GM23248 (cell line): ENCODE measurements at regions not wholly inside any gene's neighbourhood (a gene's known extent, or its start where the extent isn't known, plus 50 kb on each side); places are given as distances from the start of the nearest gene placed in this dataset.
A peak's percentile ranks its signal among the peaks of the same experiment; 100 is the strongest.

Experiments
- DNase-seq: peaks from one replicate; pipeline ENCODE4 v3.0.0-alpha.2; 2015
- H2AFZ ChIP-seq: fragments of 200-600 bp; sonication (generic); 2 replicates; pipeline ENCODE4 v1.6.1; 2016; ENCODE audit warnings: antibody characterized with exemption
- H3F3A ChIP-seq: fragments of 200-600 bp; sonication (generic); 2 replicates; pipeline ENCODE4 v1.6.1; 2016; ENCODE audit warnings: mild to moderate bottlenecking, antibody characterized with exemption, mixed run types; ENCODE audit not compliant: insufficient read depth
- H3K27ac ChIP-seq: fragments of 200-600 bp; sonication (generic); 2 replicates; pipeline ENCODE4 v1.5.1; 2016; ENCODE audit warnings: mild to moderate bottlenecking
- H3K27me3 ChIP-seq: fragments of 200-600 bp; sonication (generic); replicated peaks from 2 replicates; pipeline ENCODE4 v1.6.1; 2016; ENCODE audit warnings: mild to moderate bottlenecking; ENCODE audit not compliant: insufficient read depth
- H3K36me3 ChIP-seq: fragments of 200-600 bp; sonication (generic); 2 replicates; pipeline ENCODE4 v1.6.1; 2016; ENCODE audit warnings: low read depth, mild to moderate bottlenecking
- H3K4me1 ChIP-seq: fragments of 200-600 bp; sonication (generic); 2 replicates; pipeline ENCODE4 v1.6.1; 2016; ENCODE audit warnings: mild to moderate bottlenecking; ENCODE audit not compliant: insufficient read depth
- H3K4me2 ChIP-seq: fragments of 200-600 bp; sonication (generic); one replicate; pipeline ENCODE4 v1.6.1; 2016; ENCODE audit warnings: mild to moderate bottlenecking; ENCODE audit not compliant: unreplicated experiment
- H3K4me3 ChIP-seq: fragments of 200-600 bp; sonication (generic); 2 replicates; pipeline ENCODE4 v1.5.1; 2016; ENCODE audit warnings: mild to moderate bottlenecking
- H3K79me2 ChIP-seq: fragments of 200-600 bp; sonication (generic); 2 replicates; pipeline ENCODE4 v1.6.1; 2016; ENCODE audit warnings: mild to moderate bottlenecking; ENCODE audit not compliant: insufficient read depth
- H3K9ac ChIP-seq: fragments of 200-600 bp; sonication (generic); 2 replicates; pipeline ENCODE4 v1.6.1; 2016; ENCODE audit warnings: mild to moderate bottlenecking
- H3K9me2 ChIP-seq: fragments of 200-600 bp; sonication (generic); 2 replicates; pipeline ENCODE4 v1.6.1; 2016; ENCODE audit warnings: mixed run types, mild to moderate bottlenecking, moderate library complexity; ENCODE audit not compliant: insufficient read depth
- H3K9me3 ChIP-seq: fragments of 200-600 bp; sonication (generic); one replicate; pipeline ENCODE4 v1.6.1; 2017; ENCODE audit warnings: low read depth
- H4K20me1 ChIP-seq: fragments of 200-600 bp; sonication (generic); 2 replicates; pipeline ENCODE4 v1.6.0; 2016; ENCODE audit not compliant: insufficient read depth
- EZH2 ChIP-seq: fragments of 200-600 bp; sonication (generic); IDR thresholded peaks from 2 replicates; pipeline ENCODE4 v1.6.1; 2018; ENCODE audit warnings: antibody characterized with exemption, mild to moderate bottlenecking; ENCODE audit not compliant: insufficient read depth, poor library complexity, severe bottlenecking
- EZH2phosphoT487 ChIP-seq: fragments of 200-600 bp; sonication (generic); IDR thresholded peaks from 2 replicates; pipeline ENCODE4 v1.6.1; 2018; ENCODE audit warnings: antibody characterized with exemption, moderate library complexity, mild to moderate bottlenecking, low read depth; ENCODE audit not compliant: insufficient read depth
- WGBS, 2 experiments: methylation state at CpG; one replicate each; pipeline ENCODE4 v1.1.6; 2015 to 2017; ENCODE audit warnings: low lambda C conversion rate in 2 of 2, low coverage in 1 of 2; ENCODE audit errors: missing lambda C conversion rate in 2 of 2; 5-methylcytosine and 5-hydroxymethylcytosine counted together
- in situ Hi-C: fragments of 300-500 bp; cut with MboI; formaldehyde crosslinking; loops from 2 replicates; pipeline ENCODE4 v1.15.0; 2020

DNA sequence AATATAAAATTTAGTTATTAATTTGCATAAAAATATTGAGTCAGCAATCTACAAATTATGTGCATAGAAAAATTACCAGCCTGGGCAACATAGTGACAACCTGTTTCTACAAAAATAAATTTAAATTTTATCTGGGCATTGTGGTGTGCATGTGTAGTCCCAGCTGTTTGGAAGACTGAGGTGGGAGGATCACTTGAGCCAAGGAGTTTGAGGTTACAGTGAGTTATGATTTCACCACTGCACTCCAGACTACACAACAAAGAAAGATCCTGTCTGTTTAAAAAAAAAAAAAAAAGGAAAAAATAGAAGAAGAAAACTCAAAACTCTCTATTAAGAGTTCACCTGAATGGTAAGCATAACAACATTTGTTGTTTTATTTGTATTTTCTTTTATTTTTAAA, 1048.4 kb upstream of the CDH2 start:
- Histone ChIP-seq H3F3A (no peaks in the 10 kb centered on the region), H3K79me2 (no peaks in the 10 kb centered on the region), H3K9me3 (no peaks in the 10 kb centered on the region), H3K36me3 (no peaks in the 10 kb centered on the region), H4K20me1 (no peaks in the 10 kb centered on the region), H3K4me3 (no peak overlapping the region), H3K27me3 (no peaks in the 10 kb centered on the region), H3K9me2 (no peaks in the 10 kb centered on the region; the same call in 1 of the 2 replicates), H3K4me2 (no peak overlapping the region), H3K9ac (no peak overlapping the region), H3K27ac (no peak overlapping the region), H2AFZ (no peak overlapping the region), H3K4me1 (no peaks in the 10 kb centered on the region; the same call in 1 of the 2 replicates)
- TF ChIP-seq EZH2 = no peak
- TF ChIP-seq EZH2phosphoT487 = no peak
- in situ Hi-C loops = no loop called here
- peak; percentile 11 for DNase-seq

DNA sequence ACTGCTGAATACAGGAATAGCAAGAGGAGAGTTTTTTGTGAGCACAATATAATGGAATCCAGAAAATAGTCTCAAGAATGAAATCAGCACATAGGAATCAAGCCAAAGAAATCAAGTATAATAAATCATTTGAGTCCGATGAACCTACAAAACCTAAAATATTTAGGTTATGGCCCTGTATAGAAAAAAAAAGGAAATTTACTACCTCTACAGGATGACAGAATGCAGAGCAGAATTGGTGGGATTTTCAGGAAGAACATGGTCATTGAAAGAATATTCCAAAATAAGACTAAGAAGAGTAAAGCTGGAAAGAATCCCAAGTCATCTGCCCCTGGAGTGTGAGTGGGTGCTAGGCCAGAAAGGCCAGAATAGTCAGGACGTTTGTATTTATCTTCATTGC, 1041.2 kb upstream of the CDH2 start:
- Histone ChIP-seq H3F3A (peaks cover 9% of the 10 kb centered on the region; the same call in 1 of the 2 replicates), H3K4me1 (peaks cover 16% of the 10 kb centered on the region), H3K9me2 (no peaks in the 10 kb centered on the region), H4K20me1 (no peaks in the 10 kb centered on the region), H2AFZ (peak overlapping the region; percentile 64), H3K27ac (peak overlapping the region; percentile 3; the same call in 1 of the 2 replicates), H3K27me3 (no peaks in the 10 kb centered on the region), H3K4me2 (peak overlapping the region; percentile 5), H3K79me2 (no peaks in the 10 kb centered on the region), H3K4me3 (no peak overlapping the region), H3K9ac (no peak overlapping the region), H3K36me3 (no peaks in the 10 kb centered on the region), H3K9me3 (no peaks in the 10 kb centered on the region)
- peak; percentile 28 for DNase-seq
- no peak for TF ChIP-seq EZH2
- no peak for TF ChIP-seq EZH2phosphoT487
- in situ Hi-C loops = no loop called here
- 8% methylated on average over 2 of the region's 2 CpGs for WGBS, 2 experiments

DNA sequence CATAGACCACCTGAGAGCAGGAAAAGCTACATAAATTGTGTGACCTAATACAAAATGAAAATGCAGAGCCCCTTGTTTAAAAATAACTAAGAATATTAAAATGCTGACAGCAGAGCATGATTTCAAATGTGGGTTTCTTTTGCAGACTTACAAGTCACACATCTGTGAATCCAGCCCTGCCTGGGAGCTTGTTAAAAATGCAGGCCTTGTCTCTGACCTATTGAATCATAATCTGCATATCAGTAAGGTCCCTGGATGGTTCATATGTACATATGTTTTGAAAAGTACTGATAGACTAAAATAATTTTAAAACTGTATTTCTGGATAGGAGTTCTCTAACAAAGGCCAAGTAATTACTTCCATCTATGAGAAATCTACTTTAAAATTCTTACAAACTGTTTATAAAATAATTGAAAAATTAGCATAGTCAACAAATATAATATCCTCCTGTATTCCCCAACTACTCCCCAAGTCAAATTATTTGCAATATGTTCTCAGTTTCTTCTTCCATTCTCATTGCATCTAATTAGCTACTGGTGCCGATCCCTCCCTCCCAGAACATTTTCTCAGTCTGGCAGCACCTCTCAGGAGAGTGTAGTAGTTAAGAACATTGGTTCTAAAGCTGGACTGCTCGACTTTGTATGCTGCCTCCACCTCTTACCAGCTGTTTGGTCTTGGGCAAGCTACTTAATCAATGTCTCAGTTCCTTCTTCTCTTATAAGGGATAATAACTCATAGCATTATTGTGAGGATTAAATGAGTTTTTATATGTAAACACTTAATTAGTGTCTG, 1040.4 kb upstream of the CDH2 start:
- H3K27ac ChIP-seq = no peak overlapping the region
- no peaks in the 10 kb centered on the region for H3K79me2 ChIP-seq
- TF ChIP-seq EZH2phosphoT487 (no peak), EZH2 (no peak)
- peak overlapping the region; percentile 64 for H2AFZ ChIP-seq
- DNase-seq = peak; percentile 6
- peak overlapping the region; percentile 5 for H3K4me2 ChIP-seq
- no peak overlapping the region for H3K4me3 ChIP-seq
- no peaks in the 10 kb centered on the region for H3K27me3 ChIP-seq
- H3K9me3 ChIP-seq = no peaks in the 10 kb centered on the region
- no peaks in the 10 kb centered on the region for H3K36me3 ChIP-seq
- peaks cover 9% of the 10 kb centered on the region; the same call in 1 of the 2 replicates for H3F3A ChIP-seq
- 46 to 49% methylated on average over 2 of the region's 2 CpGs for WGBS, 2 experiments
- in situ Hi-C loops = no loop called here
- peaks cover 16% of the 10 kb centered on the region for H3K4me1 ChIP-seq
- no peaks in the 10 kb centered on the region for H4K20me1 ChIP-seq
- no peak overlapping the region for H3K9ac ChIP-seq
- H3K9me2 ChIP-seq = no peaks in the 10 kb centered on the region

DNA sequence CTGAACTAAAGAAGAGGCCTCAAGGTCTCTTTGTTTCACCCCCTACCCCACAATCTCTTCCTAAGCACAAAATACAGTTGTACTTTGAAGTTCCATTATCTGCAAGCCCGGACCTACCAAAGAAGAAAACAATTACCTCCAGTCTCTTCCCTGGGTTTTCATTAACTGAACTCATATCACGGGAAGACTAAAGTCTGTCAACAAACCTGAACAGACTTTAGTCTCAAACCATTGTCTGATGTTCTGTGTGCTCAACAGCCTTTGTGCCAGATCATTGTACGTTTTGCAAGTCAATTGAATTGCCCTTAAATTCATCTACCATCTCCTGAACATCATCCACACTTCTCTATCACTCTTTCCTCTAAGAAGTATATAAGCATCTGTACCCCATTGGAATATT, 1021.9 kb upstream of the CDH2 start:
- in situ Hi-C loops = no loop called here

More for the DNA sequence above, 1021.9 kb upstream of the CDH2 start:
- Histone ChIP-seq H3K9me3 (no peaks in the 10 kb centered on the region), H4K20me1 (no peaks in the 10 kb centered on the region), H3K79me2 (no peaks in the 10 kb centered on the region), H3K4me2 (no peak overlapping the region), H3K9ac (no peak overlapping the region), H3K27ac (no peak overlapping the region), H3K4me1 (no peaks in the 10 kb centered on the region), H3K27me3 (no peaks in the 10 kb centered on the region), H2AFZ (0 out of 2 replicates have a peak overlapping the region, but pooled peaks have one; percentile 39), H3K4me3 (no peak overlapping the region), H3F3A (no peaks in the 10 kb centered on the region), H3K36me3 (no peaks in the 10 kb centered on the region), H3K9me2 (no peaks in the 10 kb centered on the region)
- no peak for TF ChIP-seq EZH2phosphoT487
- no peak for TF ChIP-seq EZH2
- no peak for DNase-seq
- 60 to 74% methylated on average over 3 of the region's 3 CpGs for WGBS, 2 experiments
